ENCODE measurements at regions not wholly inside any gene's neighbourhood (a gene's known extent, or its start where the extent isn't known, plus 50 kb on each side); places are given as distances from the start of the nearest gene placed in this dataset.

- H3K9me3 ChIP-seq (replicated peaks in 1 of 2; ENCODE audit: control insufficient read depth in 2 of 2, insufficient read depth in 1 of 2, low read depth in 1 of 2, low read length in 2 of 2), result no peaks in the 10 kb centered on the region
- no peak overlapping the region for H3K4me3 ChIP-seq (ENCODE audit: low read length in 2 of 2)
- no peak overlapping the region for H2BK15ac ChIP-seq (ENCODE audit: low read length)
- WGBS, 2 donors (ENCODE audit: extremely low coverage in 2 of 2, insufficient read length in 2 of 2, insufficient replicate concordance in 1 of 2), result no CpG with 5 or more reads among the region's 2 CpGs
- H4K8ac ChIP-seq (ENCODE audit: low read depth, low read length), result no peak overlapping the region
- peaks cover 2 to 11% of the 10 kb centered on the region in 2 donors for H3K4me1 ChIP-seq (ENCODE audit: control insufficient read depth in 2 of 2, insufficient read depth in 1 of 2, low read depth in 1 of 2, low read length in 2 of 2)
- no peak overlapping the region for H2BK120ac ChIP-seq (ENCODE audit: low read depth, low read length)
- H3K23ac ChIP-seq (ENCODE audit: low read depth, low read length, poor library complexity), result no peak overlapping the region
- peak overlapping the region; percentile 21 for H2AFZ ChIP-seq (ENCODE audit: low read length)
- H3K9ac ChIP-seq (ENCODE audit: low read depth, low read length, poor library complexity), result no peak overlapping the region
- H2BK5ac ChIP-seq (ENCODE audit: low read length), result no peak overlapping the region
- no peak overlapping the region for H3K4me2 ChIP-seq (ENCODE audit: insufficient read depth, low read length, poor library complexity, severe bottlenecking)
- H2AK5ac ChIP-seq (ENCODE audit: low read depth, low read length), result no peak overlapping the region
- H3K18ac ChIP-seq (ENCODE audit: low read length), result no peak overlapping the region
- H2BK12ac ChIP-seq (ENCODE audit: low read length), result no peak overlapping the region
- no peak overlapping the region for H4K91ac ChIP-seq (ENCODE audit: low read depth, low read length, poor library complexity)
- no peak for DNase-seq (ENCODE audit: low spot score)
- no peak overlapping the region for H3K27ac ChIP-seq (replicated peaks; ENCODE audit: low read length)
- H3K14ac ChIP-seq (ENCODE audit: low read length), result no peak overlapping the region
- no peak overlapping the region for H3K4ac ChIP-seq (ENCODE audit: low read length)
- H3K27me3 ChIP-seq (ENCODE audit: control insufficient read depth in 3 of 3, insufficient read depth in 3 of 3, low read depth in 1 of 3, low read length in 3 of 3), result peaks cover 0 to 76% (median 28%) of the 10 kb centered on the region in 3 experiments
- H3K79me1 ChIP-seq (ENCODE audit: low read depth, low read length), result no peaks in the 10 kb centered on the region
- no peaks in the 10 kb centered on the region for H3K36me3 ChIP-seq (replicated peaks in 1 of 2; ENCODE audit: control insufficient read depth in 2 of 2, insufficient read depth in 2 of 2, low read length in 2 of 2)
Measured at GRCh38 chr13:72534951-72535640, 192.3 kb downstream of the MZT1 start.

- Histone ChIP-seq H4K8ac (ENCODE audit: low read depth, low read length) (no peak overlapping the region), H2BK120ac (ENCODE audit: low read depth, low read length) (no peak overlapping the region), H2BK15ac (ENCODE audit: low read length) (no peak overlapping the region), H3K14ac (ENCODE audit: low read length) (no peak overlapping the region), H3K18ac (ENCODE audit: low read length) (no peak overlapping the region), H2AFZ (ENCODE audit: low read length) (no peak overlapping the region), H3K9ac (ENCODE audit: low read depth, low read length, poor library complexity) (no peak overlapping the region), H2AK5ac (ENCODE audit: low read depth, low read length) (no peak overlapping the region), H3K36me3 (replicated peaks in 1 of 2; ENCODE audit: control insufficient read depth in 2 of 2, insufficient read depth in 2 of 2, low read length in 2 of 2) (no peaks in the 10 kb centered on the region), H4K91ac (ENCODE audit: low read depth, low read length, poor library complexity) (no peak overlapping the region), H3K4me3 (ENCODE audit: low read length in 2 of 2) (no peak overlapping the region), H2BK5ac (ENCODE audit: low read length) (no peak overlapping the region), H3K9me3 (replicated peaks in 1 of 2; ENCODE audit: control insufficient read depth in 2 of 2, insufficient read depth in 1 of 2, low read depth in 1 of 2, low read length in 2 of 2) (no peaks in the 10 kb centered on the region), H3K4ac (ENCODE audit: low read length) (no peak overlapping the region), H2BK12ac (ENCODE audit: low read length) (no peak overlapping the region), H3K23ac (ENCODE audit: low read depth, low read length, poor library complexity) (no peak overlapping the region), H3K27me3 (ENCODE audit: control insufficient read depth in 3 of 3, insufficient read depth in 3 of 3, low read depth in 1 of 3, low read length in 3 of 3) (peaks cover 0 to 59% (median 9%) of the 10 kb centered on the region in 3 experiments), H3K79me1 (ENCODE audit: low read depth, low read length) (no peaks in the 10 kb centered on the region), H3K27ac (replicated peaks; ENCODE audit: low read length) (no peak overlapping the region), H3K4me2 (ENCODE audit: insufficient read depth, low read length, poor library complexity, severe bottlenecking) (no peak overlapping the region), H3K4me1 (ENCODE audit: control insufficient read depth in 2 of 2, insufficient read depth in 1 of 2, low read depth in 1 of 2, low read length in 2 of 2) (peaks cover 2 to 11% of the 10 kb centered on the region in 2 donors)
- no CpG with 5 or more reads among the region's 5 CpGs for WGBS, 2 donors (ENCODE audit: extremely low coverage in 2 of 2, insufficient read length in 2 of 2, insufficient replicate concordance in 1 of 2)
- no peak for DNase-seq (ENCODE audit: low spot score)
Measured at GRCh38 chr13:72530471-72530870, 197.0 kb downstream of the MZT1 start.

- Histone ChIP-seq H3K36me3 (replicated peaks in 1 of 2; ENCODE audit: control insufficient read depth in 2 of 2, insufficient read depth in 2 of 2, low read length in 2 of 2) (no peaks in the 10 kb centered on the region), H3K79me1 (ENCODE audit: low read depth, low read length) (no peaks in the 10 kb centered on the region), H3K4me2 (ENCODE audit: insufficient read depth, low read length, poor library complexity, severe bottlenecking) (no peak overlapping the region), H3K4me3 (ENCODE audit: low read length in 2 of 2) (no peak overlapping the region), H3K9me3 (replicated peaks in 1 of 2; ENCODE audit: control insufficient read depth in 2 of 2, insufficient read depth in 1 of 2, low read depth in 1 of 2, low read length in 2 of 2) (no peaks in the 10 kb centered on the region), H4K8ac (ENCODE audit: low read depth, low read length) (no peak overlapping the region), H3K18ac (ENCODE audit: low read length) (no peak overlapping the region), H3K27me3 (ENCODE audit: control insufficient read depth in 3 of 3, insufficient read depth in 3 of 3, low read depth in 1 of 3, low read length in 3 of 3) (peaks cover 0 to 75% (median 3%) of the 10 kb centered on the region in 3 experiments), H3K4me1 (ENCODE audit: control insufficient read depth in 2 of 2, insufficient read depth in 1 of 2, low read depth in 1 of 2, low read length in 2 of 2) (no peaks in the 10 kb centered on the region), H4K91ac (ENCODE audit: low read depth, low read length, poor library complexity) (no peak overlapping the region), H2AFZ (ENCODE audit: low read length) (no peak overlapping the region), H2BK5ac (ENCODE audit: low read length) (no peak overlapping the region), H2BK120ac (ENCODE audit: low read depth, low read length) (no peak overlapping the region), H3K23ac (ENCODE audit: low read depth, low read length, poor library complexity) (no peak overlapping the region), H2BK15ac (ENCODE audit: low read length) (no peak overlapping the region), H2AK5ac (ENCODE audit: low read depth, low read length) (no peak overlapping the region), H3K27ac (replicated peaks; ENCODE audit: low read length) (no peak overlapping the region), H3K14ac (ENCODE audit: low read length) (no peak overlapping the region), H2BK12ac (ENCODE audit: low read length) (no peak overlapping the region), H3K4ac (ENCODE audit: low read length) (no peak overlapping the region), H3K9ac (ENCODE audit: low read depth, low read length, poor library complexity) (no peak overlapping the region)
- DNase-seq (ENCODE audit: low spot score), result no peak
- WGBS, 2 donors (ENCODE audit: extremely low coverage in 2 of 2, insufficient read length in 2 of 2, insufficient replicate concordance in 1 of 2), result no CpG with 5 or more reads among the region's 2 CpGs
Measured at GRCh38 chr13:72527333-72527732, 200.1 kb downstream of the MZT1 start.

GRCh38 chr13:72523593-72523992, 203.8 kb downstream of the MZT1 start:
- Histone ChIP-seq H2BK120ac (ENCODE audit: low read depth, low read length) (no peak overlapping the region), H4K8ac (ENCODE audit: low read depth, low read length) (no peak overlapping the region), H3K36me3 (replicated peaks in 1 of 2; ENCODE audit: control insufficient read depth in 2 of 2, insufficient read depth in 2 of 2, low read length in 2 of 2) (no peaks in the 10 kb centered on the region), H2AK5ac (ENCODE audit: low read depth, low read length) (no peak overlapping the region), H3K9ac (ENCODE audit: low read depth, low read length, poor library complexity) (no peak overlapping the region), H2AFZ (ENCODE audit: low read length) (no peak overlapping the region), H3K4ac (ENCODE audit: low read length) (no peak overlapping the region), H4K91ac (ENCODE audit: low read depth, low read length, poor library complexity) (no peak overlapping the region), H3K27me3 (ENCODE audit: control insufficient read depth in 3 of 3, insufficient read depth in 3 of 3, low read depth in 1 of 3, low read length in 3 of 3) (peaks cover 0 to 48% (median 0%) of the 10 kb centered on the region in 3 experiments), H2BK5ac (ENCODE audit: low read length) (no peak overlapping the region), H3K23ac (ENCODE audit: low read depth, low read length, poor library complexity) (no peak overlapping the region), H3K4me2 (ENCODE audit: insufficient read depth, low read length, poor library complexity, severe bottlenecking) (no peak overlapping the region), H3K18ac (ENCODE audit: low read length) (no peak overlapping the region), H3K4me1 (ENCODE audit: control insufficient read depth in 2 of 2, insufficient read depth in 1 of 2, low read depth in 1 of 2, low read length in 2 of 2) (no peaks in the 10 kb centered on the region), H3K79me1 (ENCODE audit: low read depth, low read length) (no peaks in the 10 kb centered on the region), H2BK15ac (ENCODE audit: low read length) (no peak overlapping the region), H3K4me3 (ENCODE audit: low read length in 2 of 2) (no peak overlapping the region), H3K14ac (ENCODE audit: low read length) (no peak overlapping the region), H3K9me3 (replicated peaks in 1 of 2; ENCODE audit: control insufficient read depth in 2 of 2, insufficient read depth in 1 of 2, low read depth in 1 of 2, low read length in 2 of 2) (no peaks in the 10 kb centered on the region), H3K27ac (replicated peaks; ENCODE audit: low read length) (no peak overlapping the region), H2BK12ac (ENCODE audit: low read length) (no peak overlapping the region)
- WGBS, 2 donors (ENCODE audit: extremely low coverage in 2 of 2, insufficient read length in 2 of 2, insufficient replicate concordance in 1 of 2), result no CpG with 5 or more reads among the region's 2 CpGs
- DNase-seq (ENCODE audit: low spot score), result no peak

All from neuronal stem cell (in vitro differentiated cells).